ENCODE measurements at regions not wholly inside any gene's neighbourhood (a gene's known extent, or its start where the extent isn't known, plus 50 kb on each side); places are given as distances from the start of the nearest gene placed in this dataset.

- Histone ChIP-seq H3K4me3 (ENCODE audit: low read length) (no peak overlapping the region), H3K27me3 (ENCODE audit: insufficient read depth, low read length) (no peaks in the 10 kb centered on the region), H3K4me1 (ENCODE audit: insufficient read depth, low read length) (no peaks in the 10 kb centered on the region), H2AFZ (ENCODE audit: low read depth, low read length) (no peak overlapping the region), H3K36me3 (ENCODE audit: insufficient read depth, low read length) (no peaks in the 10 kb centered on the region), H3K9me3 (ENCODE audit: low read length) (no peaks in the 10 kb centered on the region)
These were observed 1450.3 kb downstream of the TBC1D22A start for GRCh38 chr22:48212727-48213126.

GRCh38 chr22:48210812-48211211 is 1448.4 kb downstream of the TBC1D22A start:
- Histone ChIP-seq H3K4me1 (ENCODE audit: insufficient read depth, low read length) (no peaks in the 10 kb centered on the region), H3K4me3 (ENCODE audit: low read length) (no peak overlapping the region), H2AFZ (ENCODE audit: low read depth, low read length) (no peak overlapping the region), H3K9me3 (ENCODE audit: low read length) (no peaks in the 10 kb centered on the region), H3K27me3 (ENCODE audit: insufficient read depth, low read length) (peaks cover 2% of the 10 kb centered on the region), H3K36me3 (ENCODE audit: insufficient read depth, low read length) (no peaks in the 10 kb centered on the region)

- no peak overlapping the region for H2AFZ ChIP-seq (ENCODE audit: low read depth, low read length)
- H3K4me3 ChIP-seq (ENCODE audit: low read length): no peak overlapping the region
- peaks cover 2% of the 10 kb centered on the region for H3K27me3 ChIP-seq (ENCODE audit: insufficient read depth, low read length)
- no peaks in the 10 kb centered on the region for H3K36me3 ChIP-seq (ENCODE audit: insufficient read depth, low read length)
- H3K4me1 ChIP-seq (ENCODE audit: insufficient read depth, low read length): no peaks in the 10 kb centered on the region
- no peaks in the 10 kb centered on the region for H3K9me3 ChIP-seq (ENCODE audit: low read length)
These were observed 1447.7 kb downstream of the TBC1D22A start for GRCh38 chr22:48210198-48210580.

- no peaks in the 10 kb centered on the region for H3K9me3 ChIP-seq (ENCODE audit: low read length)
- peaks cover 2% of the 10 kb centered on the region for H3K27me3 ChIP-seq (ENCODE audit: insufficient read depth, low read length)
- no peak overlapping the region for H3K4me3 ChIP-seq (ENCODE audit: low read length)
- H2AFZ ChIP-seq (ENCODE audit: low read depth, low read length): no peak overlapping the region
- H3K36me3 ChIP-seq (ENCODE audit: insufficient read depth, low read length): no peaks in the 10 kb centered on the region
- no peaks in the 10 kb centered on the region for H3K4me1 ChIP-seq (ENCODE audit: insufficient read depth, low read length)
These were observed 1447.2 kb downstream of the TBC1D22A start for GRCh38 chr22:48209473-48210197.

GRCh38 chr22:48208894-48209293 is 1446.4 kb downstream of the TBC1D22A start:
- no peaks in the 10 kb centered on the region for H3K9me3 ChIP-seq (ENCODE audit: low read length)
- H3K36me3 ChIP-seq (ENCODE audit: insufficient read depth, low read length): no peaks in the 10 kb centered on the region
- no peak overlapping the region for H3K4me3 ChIP-seq (ENCODE audit: low read length)
- H3K4me1 ChIP-seq (ENCODE audit: insufficient read depth, low read length): no peaks in the 10 kb centered on the region
- H2AFZ ChIP-seq (ENCODE audit: low read depth, low read length): no peak overlapping the region
- H3K27me3 ChIP-seq (ENCODE audit: insufficient read depth, low read length): peaks cover 2% of the 10 kb centered on the region

- Histone ChIP-seq H3K36me3 (ENCODE audit: insufficient read depth, low read length) (no peaks in the 10 kb centered on the region), H2AFZ (ENCODE audit: low read depth, low read length) (no peak overlapping the region), H3K9me3 (ENCODE audit: low read length) (no peaks in the 10 kb centered on the region), H3K27me3 (ENCODE audit: insufficient read depth, low read length) (peaks cover 2% of the 10 kb centered on the region), H3K4me3 (ENCODE audit: low read length) (no peak overlapping the region), H3K4me1 (ENCODE audit: insufficient read depth, low read length) (no peaks in the 10 kb centered on the region)
These were observed 1445.6 kb downstream of the TBC1D22A start for GRCh38 chr22:48207919-48208535.

- Histone ChIP-seq H3K4me3 (ENCODE audit: low read length) (no peak overlapping the region), H3K9me3 (ENCODE audit: low read length) (no peaks in the 10 kb centered on the region), H3K36me3 (ENCODE audit: insufficient read depth, low read length) (no peaks in the 10 kb centered on the region), H2AFZ (ENCODE audit: low read depth, low read length) (no peak overlapping the region), H3K27me3 (ENCODE audit: insufficient read depth, low read length) (peaks cover 2% of the 10 kb centered on the region), H3K4me1 (ENCODE audit: insufficient read depth, low read length) (no peaks in the 10 kb centered on the region)
These were observed 1443.3 kb downstream of the TBC1D22A start for GRCh38 chr22:48205790-48206189.

- Histone ChIP-seq H3K4me3 (ENCODE audit: low read length) (no peak overlapping the region), H2AFZ (ENCODE audit: low read depth, low read length) (no peak overlapping the region), H3K27me3 (ENCODE audit: insufficient read depth, low read length) (peaks cover 2% of the 10 kb centered on the region), H3K4me1 (ENCODE audit: insufficient read depth, low read length) (no peaks in the 10 kb centered on the region), H3K36me3 (ENCODE audit: insufficient read depth, low read length) (no peaks in the 10 kb centered on the region), H3K9me3 (ENCODE audit: low read length) (no peaks in the 10 kb centered on the region)
These were observed 1442.7 kb downstream of the TBC1D22A start for GRCh38 chr22:48205161-48205560.

- Histone ChIP-seq H3K4me1 (ENCODE audit: insufficient read depth, low read length) (no peaks in the 10 kb centered on the region), H3K4me3 (ENCODE audit: low read length) (no peak overlapping the region), H2AFZ (ENCODE audit: low read depth, low read length) (no peak overlapping the region), H3K9me3 (ENCODE audit: low read length) (no peaks in the 10 kb centered on the region), H3K36me3 (ENCODE audit: insufficient read depth, low read length) (no peaks in the 10 kb centered on the region), H3K27me3 (ENCODE audit: insufficient read depth, low read length) (peaks cover 2% of the 10 kb centered on the region)
These were observed 1441.8 kb downstream of the TBC1D22A start for GRCh38 chr22:48204296-48204695.

GRCh38 chr22:48199667-48200066 is 1437.2 kb downstream of the TBC1D22A start:
- no peaks in the 10 kb centered on the region for H3K36me3 ChIP-seq (ENCODE audit: insufficient read depth, low read length)
- H3K9me3 ChIP-seq (ENCODE audit: low read length): no peaks in the 10 kb centered on the region
- H3K4me1 ChIP-seq (ENCODE audit: insufficient read depth, low read length): no peaks in the 10 kb centered on the region
- no peak overlapping the region for H3K4me3 ChIP-seq (ENCODE audit: low read length)
- H2AFZ ChIP-seq (ENCODE audit: low read depth, low read length): no peak overlapping the region
- H3K27me3 ChIP-seq (ENCODE audit: insufficient read depth, low read length): no peaks in the 10 kb centered on the region

- Histone ChIP-seq H3K4me1 (ENCODE audit: insufficient read depth, low read length) (no peaks in the 10 kb centered on the region), H3K36me3 (ENCODE audit: insufficient read depth, low read length) (no peaks in the 10 kb centered on the region), H3K27me3 (ENCODE audit: insufficient read depth, low read length) (no peaks in the 10 kb centered on the region), H2AFZ (ENCODE audit: low read depth, low read length) (no peak overlapping the region), H3K4me3 (ENCODE audit: low read length) (no peak overlapping the region), H3K9me3 (ENCODE audit: low read length) (no peaks in the 10 kb centered on the region)
These were observed 1436.3 kb downstream of the TBC1D22A start for GRCh38 chr22:48198489-48199459.

GRCh38 chr22:48197189-48197690 is 1434.8 kb downstream of the TBC1D22A start:
- no peaks in the 10 kb centered on the region for H3K36me3 ChIP-seq (ENCODE audit: insufficient read depth, low read length)
- H3K27me3 ChIP-seq (ENCODE audit: insufficient read depth, low read length): no peaks in the 10 kb centered on the region
- no peaks in the 10 kb centered on the region for H3K4me1 ChIP-seq (ENCODE audit: insufficient read depth, low read length)
- H2AFZ ChIP-seq (ENCODE audit: low read depth, low read length): no peak overlapping the region
- no peaks in the 10 kb centered on the region for H3K9me3 ChIP-seq (ENCODE audit: low read length)
- H3K4me3 ChIP-seq (ENCODE audit: low read length): no peak overlapping the region

GRCh38 chr22:48192920-48193319 is 1430.5 kb downstream of the TBC1D22A start:
- Histone ChIP-seq H3K4me3 (ENCODE audit: low read length) (no peak overlapping the region), H2AFZ (ENCODE audit: low read depth, low read length) (no peak overlapping the region), H3K36me3 (ENCODE audit: insufficient read depth, low read length) (no peaks in the 10 kb centered on the region), H3K4me1 (ENCODE audit: insufficient read depth, low read length) (no peaks in the 10 kb centered on the region), H3K9me3 (ENCODE audit: low read length) (no peaks in the 10 kb centered on the region), H3K27me3 (ENCODE audit: insufficient read depth, low read length) (no peaks in the 10 kb centered on the region)

Measured in neuron (in vitro differentiated cells).